ENCODE measurements at regions not wholly inside any gene's neighbourhood (a gene's known extent, or its start where the extent isn't known, plus 50 kb on each side); places are given as distances from the start of the nearest gene placed in this dataset.

DNA sequence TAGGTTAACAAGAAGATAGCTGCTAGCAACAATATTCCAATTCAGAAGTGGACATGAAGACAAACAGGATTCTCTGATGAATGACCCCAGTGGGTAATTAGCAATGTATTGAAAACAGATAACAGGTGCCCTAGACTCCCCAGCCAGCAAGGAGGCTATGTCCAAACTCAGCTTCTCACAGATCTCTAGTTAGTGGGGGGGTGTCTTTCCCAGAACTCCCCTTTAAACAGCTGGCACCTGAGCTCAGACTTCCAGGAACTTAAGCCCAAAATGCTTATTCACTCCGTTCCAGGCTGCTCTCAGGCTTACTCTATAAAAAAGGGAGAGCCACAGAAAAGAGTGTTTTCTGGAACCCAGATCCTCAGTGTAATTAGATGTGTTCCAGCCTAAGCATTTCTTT is 423.0 kb upstream of the THBS1 start:
- TF ChIP-seq, protein P1, sequence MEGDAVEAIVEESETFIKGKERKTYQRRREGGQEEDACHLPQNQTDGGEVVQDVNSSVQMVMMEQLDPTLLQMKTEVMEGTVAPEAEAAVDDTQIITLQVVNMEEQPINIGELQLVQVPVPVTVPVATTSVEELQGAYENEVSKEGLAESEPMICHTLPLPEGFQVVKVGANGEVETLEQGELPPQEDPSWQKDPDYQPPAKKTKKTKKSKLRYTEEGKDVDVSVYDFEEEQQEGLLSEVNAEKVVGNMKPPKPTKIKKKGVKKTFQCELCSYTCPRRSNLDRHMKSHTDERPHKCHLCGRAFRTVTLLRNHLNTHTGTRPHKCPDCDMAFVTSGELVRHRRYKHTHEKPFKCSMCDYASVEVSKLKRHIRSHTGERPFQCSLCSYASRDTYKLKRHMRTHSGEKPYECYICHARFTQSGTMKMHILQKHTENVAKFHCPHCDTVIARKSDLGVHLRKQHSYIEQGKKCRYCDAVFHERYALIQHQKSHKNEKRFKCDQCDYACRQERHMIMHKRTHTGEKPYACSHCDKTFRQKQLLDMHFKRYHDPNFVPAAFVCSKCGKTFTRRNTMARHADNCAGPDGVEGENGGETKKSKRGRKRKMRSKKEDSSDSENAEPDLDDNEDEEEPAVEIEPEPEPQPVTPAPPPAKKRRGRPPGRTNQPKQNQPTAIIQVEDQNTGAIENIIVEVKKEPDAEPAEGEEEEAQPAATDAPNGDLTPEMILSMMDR (IDR thresholded peaks at IDR 0.05 in 8 of 11, conservative IDR thresholded peaks at IDR 0.05 in 3 of 11), result no peak
- TF ChIP-seq POLR2AphosphoS5 (IDR thresholded peaks at IDR 0.05) (no peak), POLR2A (IDR thresholded peaks at IDR 0.05) (no peak)
- H3K36me3 ChIP-seq, result no peaks in the 10 kb centered on the region
- no peak overlapping the region for H3K4me3 ChIP-seq
- no peak overlapping the region for H3K27ac ChIP-seq
- DNase-seq, result no peak
- intact Hi-C loops (cut with DNase I; ENCODE audit: low total_unique reads), result no loop called here
- WGBS, 5 donors, result 60 to 85% (median 64%) methylated on average over 1 of the region's 1 CpG
- H3K27me3 ChIP-seq (replicated peaks in 1 of 7), result no peaks in the 10 kb centered on the region
- H3K9me3 ChIP-seq, result peaks cover 0 to 5% (median 0%) of the 10 kb centered on the region in 8 donors
- no peaks in the 10 kb centered on the region for H3K4me1 ChIP-seq

GRCh38 chr15:39159833-39160232 is 421.0 kb upstream of the THBS1 start:
- Histone ChIP-seq H3K9me3 (peaks cover 0 to 5% (median 0%) of the 10 kb centered on the region in 8 donors), H3K27me3 (replicated peaks in 1 of 7) (no peaks in the 10 kb centered on the region), H3K4me1 (no peaks in the 10 kb centered on the region), H3K36me3 (no peaks in the 10 kb centered on the region), H3K27ac (no peak overlapping the region), H3K4me3 (no peak overlapping the region)
- intact Hi-C loops (cut with DNase I; ENCODE audit: low total_unique reads), result no loop called here
- DNase-seq, result no peak
- no peak for TF ChIP-seq POLR2AphosphoS5 (IDR thresholded peaks at IDR 0.05)
- TF ChIP-seq POLR2A (IDR thresholded peaks at IDR 0.05), result no peak
- TF ChIP-seq, protein P1 (IDR thresholded peaks at IDR 0.05 in 8 of 11, conservative IDR thresholded peaks at IDR 0.05 in 3 of 11), result no peak

DNA sequence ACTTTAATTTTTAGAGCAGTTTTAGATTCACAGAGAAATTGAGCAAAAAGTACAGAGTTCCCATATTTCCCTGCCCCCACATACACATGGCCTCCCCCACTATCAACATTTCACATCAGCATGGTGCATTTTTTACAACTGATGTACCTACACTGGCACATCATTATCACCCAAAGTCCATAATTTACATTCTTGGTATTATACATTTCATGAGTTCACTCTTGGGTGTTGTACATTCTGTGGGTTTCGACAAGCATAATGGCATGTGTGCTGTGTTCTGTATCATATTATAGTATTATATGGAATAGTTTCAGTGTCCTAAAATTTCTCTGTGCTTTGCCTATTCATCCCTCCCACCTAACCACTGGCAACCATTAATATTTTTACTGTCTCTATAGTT is 419.8 kb upstream of the THBS1 start:
- no peak for DNase-seq
- intact Hi-C loops (cut with DNase I; ENCODE audit: low total_unique reads), result no loop called here
- TF ChIP-seq POLR2A (IDR thresholded peaks at IDR 0.05) (no peak), POLR2AphosphoS5 (IDR thresholded peaks at IDR 0.05) (no peak)
- TF ChIP-seq, protein P1 (IDR thresholded peaks at IDR 0.05 in 8 of 11, conservative IDR thresholded peaks at IDR 0.05 in 3 of 11), result no peak
- no peak overlapping the region for H3K4me3 ChIP-seq
- 93 to 100% (median 96%) methylated on average over 1 of the region's 1 CpG for WGBS, 5 donors
- no peak overlapping the region for H3K27ac ChIP-seq
- peaks cover 0 to 5% (median 0%) of the 10 kb centered on the region in 8 donors for H3K9me3 ChIP-seq
- H3K36me3 ChIP-seq, result no peaks in the 10 kb centered on the region
- H3K4me1 ChIP-seq, result no peaks in the 10 kb centered on the region
- no peaks in the 10 kb centered on the region for H3K27me3 ChIP-seq (replicated peaks in 1 of 7)

DNA sequence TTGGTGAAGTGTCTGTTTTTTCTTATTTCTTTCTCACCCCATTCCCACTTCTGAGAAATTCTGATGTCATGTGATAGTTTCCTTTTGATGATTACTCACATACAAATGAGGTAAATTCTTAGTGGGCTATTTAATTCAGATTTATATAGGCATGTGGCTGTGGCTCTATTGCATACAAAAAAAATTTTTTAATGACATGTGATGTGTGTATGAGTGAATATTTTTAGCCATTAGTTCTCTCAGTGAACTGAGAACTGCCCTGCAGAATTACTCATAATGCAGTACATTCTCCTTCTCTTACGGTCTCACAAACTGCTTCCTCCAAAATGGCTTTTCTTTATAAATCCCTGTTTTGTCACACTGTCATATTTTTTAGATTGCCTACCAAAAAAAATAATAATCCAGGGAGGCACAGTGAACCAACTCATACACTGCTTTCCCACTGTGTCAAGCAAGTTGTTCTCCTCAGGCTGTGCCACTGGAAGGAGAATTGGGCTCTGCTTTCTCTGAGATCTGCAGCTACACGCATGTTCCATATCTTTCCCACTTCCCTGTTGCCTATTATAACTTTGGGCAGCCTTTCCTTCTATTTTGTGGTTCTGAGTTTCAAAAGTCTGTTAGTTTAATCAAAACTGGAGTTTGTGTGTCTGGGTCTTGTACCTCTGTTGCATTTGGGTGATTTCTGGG is 415.7 kb upstream of the THBS1 start:
- Histone ChIP-seq H3K27ac (no peak overlapping the region), H3K36me3 (no peaks in the 10 kb centered on the region), H3K27me3 (replicated peaks in 1 of 7) (no peaks in the 10 kb centered on the region), H3K9me3 (peaks cover 0 to 5% (median 0%) of the 10 kb centered on the region in 8 donors), H3K4me1 (no peaks in the 10 kb centered on the region), H3K4me3 (no peak overlapping the region)
- DNase-seq, result no peak
- TF ChIP-seq, protein P1 (IDR thresholded peaks at IDR 0.05 in 8 of 11, conservative IDR thresholded peaks at IDR 0.05 in 3 of 11), result no peak
- TF ChIP-seq POLR2AphosphoS5 (IDR thresholded peaks at IDR 0.05) (no peak), POLR2A (IDR thresholded peaks at IDR 0.05) (no peak)
- WGBS, 5 donors, result 66 to 93% (median 87%) methylated on average over 2 of the region's 2 CpGs
- intact Hi-C loops (cut with DNase I; ENCODE audit: low total_unique reads), result no loop called here

All from spleen (tissue), 11 donors.